ENCODE measurements at regions not wholly inside any gene's neighbourhood (a gene's known extent, or its start where the extent isn't known, plus 50 kb on each side); places are given as distances from the start of the nearest gene placed in this dataset.

DNA sequence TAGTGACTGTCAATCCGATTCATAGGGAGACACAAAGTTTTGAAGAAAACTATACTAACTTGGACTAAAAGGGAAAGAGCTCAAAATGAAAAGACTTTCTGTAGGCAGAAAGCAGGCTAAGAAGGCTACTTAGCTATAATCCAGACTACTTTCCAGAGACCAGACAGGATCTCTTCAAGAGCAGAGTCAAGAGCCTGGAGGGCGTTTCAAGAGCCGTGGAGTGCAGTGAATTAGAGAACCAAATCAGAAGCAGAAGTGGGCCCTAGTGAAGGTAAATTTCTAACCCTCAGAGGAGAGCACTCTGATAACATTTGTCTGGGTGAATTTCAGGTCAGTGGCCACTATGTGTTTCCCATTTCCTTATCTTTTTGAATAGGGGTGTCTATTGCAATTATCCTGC, 76.4 kb downstream of the CGGBP1 start:
- Mint-ChIP-seq H3K27ac (no peak overlapping the region), H3K36me3 (ENCODE audit: low read depth) (no peaks in the 10 kb centered on the region), H3K4me1 (ENCODE audit: low read depth) (no peaks in the 10 kb centered on the region), H3K4me3 (no peak overlapping the region), H3K27me3 (peaks cover 5% of the 10 kb centered on the region), H3K9me3 (no peaks in the 10 kb centered on the region)
- no peak overlapping the region for H3K27ac ChIP-seq (ENCODE audit: low read depth in 1 of 2, low read length in 2 of 2)
- intact Hi-C loops (cut with DNase I, micrococcal nuclease) = no loop called here
- TF ChIP-seq, protein P1, sequence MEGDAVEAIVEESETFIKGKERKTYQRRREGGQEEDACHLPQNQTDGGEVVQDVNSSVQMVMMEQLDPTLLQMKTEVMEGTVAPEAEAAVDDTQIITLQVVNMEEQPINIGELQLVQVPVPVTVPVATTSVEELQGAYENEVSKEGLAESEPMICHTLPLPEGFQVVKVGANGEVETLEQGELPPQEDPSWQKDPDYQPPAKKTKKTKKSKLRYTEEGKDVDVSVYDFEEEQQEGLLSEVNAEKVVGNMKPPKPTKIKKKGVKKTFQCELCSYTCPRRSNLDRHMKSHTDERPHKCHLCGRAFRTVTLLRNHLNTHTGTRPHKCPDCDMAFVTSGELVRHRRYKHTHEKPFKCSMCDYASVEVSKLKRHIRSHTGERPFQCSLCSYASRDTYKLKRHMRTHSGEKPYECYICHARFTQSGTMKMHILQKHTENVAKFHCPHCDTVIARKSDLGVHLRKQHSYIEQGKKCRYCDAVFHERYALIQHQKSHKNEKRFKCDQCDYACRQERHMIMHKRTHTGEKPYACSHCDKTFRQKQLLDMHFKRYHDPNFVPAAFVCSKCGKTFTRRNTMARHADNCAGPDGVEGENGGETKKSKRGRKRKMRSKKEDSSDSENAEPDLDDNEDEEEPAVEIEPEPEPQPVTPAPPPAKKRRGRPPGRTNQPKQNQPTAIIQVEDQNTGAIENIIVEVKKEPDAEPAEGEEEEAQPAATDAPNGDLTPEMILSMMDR (IDR thresholded peaks at IDR 0.05) = no peak
- CTCF ChIA-PET = no interaction called here
- H3K36me3 ChIP-seq (ENCODE audit: insufficient read depth, low read length) = no peaks in the 10 kb centered on the region
- H3K27me3 ChIP-seq (ENCODE audit: control insufficient read depth in 1 of 2, insufficient read depth in 2 of 2, low read length in 2 of 2) = peaks cover 0 to 5% of the 10 kb centered on the region in 2 experiments
- no peak for DNase-seq
- H3K4me1 ChIP-seq (ENCODE audit: insufficient read depth, low read length) = no peaks in the 10 kb centered on the region
- ATAC-seq (ENCODE audit: poor library complexity) = no peak
- H3K4me3 ChIP-seq (ENCODE audit: low read length) = no peak overlapping the region
- POLR2A ChIA-PET = interaction anchor here (0.6 kb wide), 1 partner anchor 17 kb away, joined by 3 read pairs; no protein-coding TSS in a partner anchor
- peaks cover 0 to 14% of the 10 kb centered on the region in 2 experiments for H3K9me3 ChIP-seq (ENCODE audit: control insufficient read depth in 1 of 2, insufficient read depth in 1 of 2, low read length in 2 of 2)

DNA sequence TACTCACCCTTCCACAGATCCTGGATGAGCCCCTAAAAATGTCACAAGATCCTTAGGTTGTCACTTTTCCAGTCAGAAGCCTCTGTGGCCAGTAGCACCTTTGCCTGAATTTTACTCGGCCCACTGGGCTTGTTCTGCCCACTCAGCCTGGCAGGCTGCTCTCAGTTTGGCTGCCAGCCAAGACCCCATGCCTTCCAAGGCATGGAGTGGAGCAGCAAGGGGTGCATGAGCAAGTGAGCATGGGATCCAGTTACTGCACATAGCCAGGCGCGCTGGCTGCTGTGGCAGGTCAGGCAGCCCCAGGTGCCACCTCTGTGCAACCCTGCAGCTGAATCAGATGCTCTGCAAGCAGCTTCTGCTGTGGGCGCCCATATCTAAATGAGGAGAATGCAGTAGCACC, 79.3 kb downstream of the CGGBP1 start:
- no peak for DNase-seq
- Histone ChIP-seq H3K27ac (ENCODE audit: low read depth in 1 of 2, low read length in 2 of 2) (no peak overlapping the region), H3K9me3 (ENCODE audit: control insufficient read depth in 1 of 2, insufficient read depth in 1 of 2, low read length in 2 of 2) (peaks cover 0 to 14% of the 10 kb centered on the region in 2 experiments), H3K27me3 (ENCODE audit: control insufficient read depth in 1 of 2, insufficient read depth in 2 of 2, low read length in 2 of 2) (peaks cover 0 to 5% of the 10 kb centered on the region in 2 experiments), H3K36me3 (ENCODE audit: insufficient read depth, low read length) (no peaks in the 10 kb centered on the region), H3K4me3 (ENCODE audit: low read length) (no peak overlapping the region), H3K4me1 (ENCODE audit: insufficient read depth, low read length) (no peaks in the 10 kb centered on the region)
- Mint-ChIP-seq H3K9me3 (no peaks in the 10 kb centered on the region), H3K4me3 (no peak overlapping the region), H3K4me1 (ENCODE audit: low read depth) (no peaks in the 10 kb centered on the region), H3K27me3 (peaks cover 5% of the 10 kb centered on the region), H3K36me3 (ENCODE audit: low read depth) (no peaks in the 10 kb centered on the region), H3K27ac (no peak overlapping the region)
- TF ChIP-seq, protein P1 (IDR thresholded peaks at IDR 0.05) = no peak
- POLR2A ChIA-PET = no interaction called here
- ATAC-seq (ENCODE audit: poor library complexity) = no peak
- intact Hi-C loops (cut with DNase I, micrococcal nuclease) = no loop called here
- CTCF ChIA-PET = no interaction called here

DNA sequence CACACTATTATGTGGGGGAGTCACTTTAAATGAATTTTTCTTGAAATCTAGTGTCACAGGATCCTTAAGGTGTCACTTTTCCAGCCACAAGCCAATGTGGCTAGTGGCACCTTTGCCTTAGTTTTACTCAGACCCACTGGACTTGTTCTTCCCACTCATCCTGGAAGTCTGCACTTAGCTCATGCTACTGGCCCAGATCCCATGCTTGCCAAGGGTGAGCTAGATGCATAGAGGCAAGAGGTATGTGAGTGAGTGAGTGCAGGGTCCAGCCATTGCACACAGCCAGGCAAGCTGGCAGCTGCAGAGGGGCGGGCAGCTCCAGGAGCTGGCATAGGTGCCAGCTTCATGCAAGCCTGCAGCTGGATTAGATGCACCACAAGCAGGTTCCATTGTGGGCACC, 81.0 kb downstream of the CGGBP1 start:
- DNase-seq = no peak
- ChIA-PET POLR2A (no interaction called here), CTCF (interaction anchor here (1.1 kb wide), 1 partner anchor 10 kb away, joined by 3 read pairs; no protein-coding TSS in a partner anchor)
- Histone ChIP-seq H3K9me3 (ENCODE audit: control insufficient read depth in 1 of 2, insufficient read depth in 1 of 2, low read length in 2 of 2) (peaks cover 0 to 14% of the 10 kb centered on the region in 2 experiments), H3K4me1 (ENCODE audit: insufficient read depth, low read length) (no peaks in the 10 kb centered on the region), H3K27ac (ENCODE audit: low read depth in 1 of 2, low read length in 2 of 2) (no peak overlapping the region), H3K27me3 (ENCODE audit: control insufficient read depth in 1 of 2, insufficient read depth in 2 of 2, low read length in 2 of 2) (peaks cover 0 to 5% of the 10 kb centered on the region in 2 experiments), H3K36me3 (ENCODE audit: insufficient read depth, low read length) (no peaks in the 10 kb centered on the region), H3K4me3 (ENCODE audit: low read length) (no peak overlapping the region)
- Mint-ChIP-seq H3K9me3 (no peaks in the 10 kb centered on the region), H3K27me3 (no peaks in the 10 kb centered on the region), H3K4me3 (no peak overlapping the region), H3K4me1 (ENCODE audit: low read depth) (no peaks in the 10 kb centered on the region), H3K27ac (no peak overlapping the region), H3K36me3 (ENCODE audit: low read depth) (no peaks in the 10 kb centered on the region)
- TF ChIP-seq, protein P1 (IDR thresholded peaks at IDR 0.05) = no peak
- intact Hi-C loops (cut with DNase I, micrococcal nuclease) = no loop called here
- no peak for ATAC-seq (ENCODE audit: poor library complexity)

Data from CD4-positive, alpha-beta T cell (primary cell).